SKM-1 (cell line): ENCODE measurements at regions not wholly inside any gene's neighbourhood (a gene's known extent, or its start where the extent isn't known, plus 50 kb on each side); places are given as distances from the start of the nearest gene placed in this dataset.
"Not testable (repeated sequence)": the region's sequence is repeated elsewhere in the genome, so short reads cannot be mapped to it uniquely, and the experiment has no call there.

Source experiments
- DNase-seq: peaks from one replicate; lab custom pipeline; 2025; ENCODE audit not compliant: unreplicated experiment; lab: John Stamatoyannopoulos, UW

- DNase-seq = not testable (repeated sequence)
Measured at GRCh38 chr1:148210624-148211023, 58.5 kb upstream of the NBPF11 start.

- DNase-seq = not testable (repeated sequence)
Measured at GRCh38 chr1:148210166-148210565, 58.1 kb upstream of the NBPF11 start.

- DNase-seq = not testable (repeated sequence)
Measured at GRCh38 chr1:148202013-148202412, 49.9 kb upstream of the NBPF11 start.
